HEK293 (cell line): ENCODE measurements at regions not wholly inside any gene's neighbourhood (a gene's known extent, or its start where the extent isn't known, plus 50 kb on each side); places are given as distances from the start of the nearest gene placed in this dataset.
"Not testable (repeated sequence)": the region's sequence is repeated elsewhere in the genome, so short reads cannot be mapped to it uniquely, and the experiment has no call there.

ENCODE experiments used
- CTCF ChIA-PET: fragments of 350-600 bp; formaldehyde crosslinking; extraction: SDS; loops from one replicate; lab custom pipeline; 2021; ENCODE audit warnings: antibody characterized with exemption; lab: Yijun Ruan, JAX
- POLR2A ChIA-PET: fragments of 300-600 bp; formaldehyde crosslinking; extraction: SDS; loops from one replicate; lab custom pipeline; 2020; ENCODE audit warnings: antibody characterized with exemption, inconsistent platforms; lab: Yijun Ruan, JAX
- H3K27ac ChIP-seq: fragments of 200-500 bp; sonication (Bioruptor generic); 2 replicates; pipeline ENCODE4 v1.5.1; 2014; ENCODE audit warnings: low read depth, low read length, control low read depth, inconsistent platforms; ENCODE audit errors: extremely low read depth
- H3K36me3 ChIP-seq, 2 experiments: fragments of 200-500 bp in 1 of 2; sonication (Bioruptor generic) in 1 of 2; 1 replicate in 1 of 2; 2 replicates in 1 of 2; pipeline ENCODE4 v1.5.1; 2014 to 2017; ENCODE audit warnings: inconsistent platforms in 2 of 2, low read length in 2 of 2; ENCODE audit not compliant: control insufficient read depth in 2 of 2, insufficient read depth in 1 of 2
- H3K4me1 ChIP-seq: fragments of 200-500 bp; sonication (Bioruptor generic); 2 replicates; pipeline ENCODE4 v1.5.1; 2014; ENCODE audit warnings: mild to moderate bottlenecking, low read length, inconsistent platforms; ENCODE audit not compliant: control insufficient read depth, insufficient read depth
- H3K4me3 ChIP-seq: 2 replicates; pipeline ENCODE4 v1.5.1; 2011; ENCODE audit warnings: low read depth, mild to moderate bottlenecking, control low read depth, low read length, moderate library complexity
- H3K9me3 ChIP-seq: fragments of 200-500 bp; sonication (Bioruptor generic); 2 replicates; pipeline ENCODE4 v1.5.1; 2014; ENCODE audit warnings: low read depth, low read length, inconsistent platforms; ENCODE audit not compliant: control insufficient read depth, insufficient read depth
- BCL11B ChIP-seq: fragments of 450-650 bp; formaldehyde crosslinking; IDR thresholded peaks from 2 replicates; pipeline ENCODE4 v1.5.1; 2016; ENCODE audit warnings: low read depth, missing biosample characterization, missing genetic modification characterization
- IKZF3 ChIP-seq: fragments of 450-650 bp; IDR thresholded peaks from 2 replicates; pipeline ENCODE4 v1.5.0; 2018; ENCODE audit warnings: missing biosample characterization, mild to moderate bottlenecking, missing genetic modification characterization, moderate library complexity
- KLF9 ChIP-seq: fragments of 450-650 bp; formaldehyde crosslinking; IDR thresholded peaks from 2 replicates; pipeline ENCODE4 v1.5.1; 2016; ENCODE audit warnings: missing biosample characterization, missing genetic modification characterization, low read depth
- REPIN1 ChIP-seq: fragments of 450-650 bp; formaldehyde crosslinking; IDR thresholded peaks from 2 replicates; pipeline ENCODE4 v1.5.1; 2017; ENCODE audit warnings: missing biosample characterization, missing genetic modification characterization, low read depth
- SALL2 ChIP-seq: fragments of 450-650 bp; formaldehyde crosslinking; IDR thresholded peaks from 2 replicates; pipeline ENCODE4 v1.5.0; 2017; ENCODE audit warnings: missing biosample characterization, mild to moderate bottlenecking, missing genetic modification characterization, borderline replicate concordance
- SCRT2 ChIP-seq: fragments of 450-650 bp; formaldehyde crosslinking; IDR thresholded peaks from 2 replicates; pipeline ENCODE4 v1.5.1; 2016; ENCODE audit warnings: missing biosample characterization, missing genetic modification characterization
- SETDB1 ChIP-seq: IDR thresholded peaks from one replicate; pipeline ENCODE4 v1.6.1; 2017; ENCODE audit warnings: mild to moderate bottlenecking, low read length, moderate library complexity, mixed read lengths; ENCODE audit not compliant: insufficient read length
- ZNF121 ChIP-seq: fragments of 450-650 bp; formaldehyde crosslinking; IDR thresholded peaks from 2 replicates; pipeline ENCODE4 v1.5.1; 2016; ENCODE audit warnings: missing biosample characterization, missing genetic modification characterization
- ZNF146 ChIP-seq: fragments of 450-650 bp; formaldehyde crosslinking; IDR thresholded peaks from 2 replicates; pipeline ENCODE4 v1.5.1; 2016; ENCODE audit warnings: missing biosample characterization, missing genetic modification characterization
- ZNF174 ChIP-seq: fragments of 450-650 bp; formaldehyde crosslinking; IDR thresholded peaks from 2 replicates; pipeline ENCODE4 v1.5.0; 2017; ENCODE audit warnings: missing biosample characterization, mild to moderate bottlenecking, missing genetic modification characterization
- ZNF202 ChIP-seq: fragments of 450-650 bp; formaldehyde crosslinking; IDR thresholded peaks from 2 replicates; pipeline ENCODE4 v1.5.1; 2016; ENCODE audit warnings: missing biosample characterization, missing genetic modification characterization, borderline replicate concordance
- ZNF211 ChIP-seq: fragments of 450-650 bp; formaldehyde crosslinking; IDR thresholded peaks from 2 replicates; pipeline ENCODE4 v1.5.1; 2016; ENCODE audit warnings: low read depth, missing biosample characterization, missing genetic modification characterization
- ZNF23 ChIP-seq: fragments of 450-650 bp; formaldehyde crosslinking; IDR thresholded peaks from 2 replicates; pipeline ENCODE4 v1.5.1; 2016; ENCODE audit warnings: missing biosample characterization, missing genetic modification characterization, borderline replicate concordance
- ZNF266 ChIP-seq: fragments of 450-650 bp; formaldehyde crosslinking; IDR thresholded peaks from 2 replicates; pipeline ENCODE4 v1.5.1; 2016; ENCODE audit warnings: missing biosample characterization, missing genetic modification characterization, low read depth
- ZNF366 ChIP-seq: fragments of 450-650 bp; formaldehyde crosslinking; conservative IDR thresholded peaks from 2 replicates; pipeline ENCODE4 v1.5.1; 2016; ENCODE audit warnings: missing biosample characterization, missing genetic modification characterization
- ZNF37A ChIP-seq: fragments of 450-650 bp; IDR thresholded peaks from 2 replicates; pipeline ENCODE4 v1.5.1; 2018; ENCODE audit warnings: missing biosample characterization, missing genetic modification characterization
- ZNF514 ChIP-seq: fragments of 450-650 bp; formaldehyde crosslinking; IDR thresholded peaks from 2 replicates; pipeline ENCODE4 v1.5.1; 2016; ENCODE audit warnings: missing biosample characterization, missing genetic modification characterization
- ZNF530 ChIP-seq: fragments of 450-650 bp; formaldehyde crosslinking; IDR thresholded peaks from 2 replicates; pipeline ENCODE4 v1.5.1; 2016; ENCODE audit warnings: low read depth, missing biosample characterization, missing genetic modification characterization
- ZNF555 ChIP-seq: fragments of 450-650 bp; formaldehyde crosslinking; conservative IDR thresholded peaks from 2 replicates; pipeline ENCODE4 v1.5.1; 2017; ENCODE audit warnings: missing biosample characterization, mild to moderate bottlenecking, missing genetic modification characterization, inconsistent platforms
- ZNF560 ChIP-seq: fragments of 450-650 bp; formaldehyde crosslinking; IDR thresholded peaks from 2 replicates; pipeline ENCODE4 v1.5.1; 2017; ENCODE audit warnings: missing biosample characterization, missing genetic modification characterization, borderline replicate concordance
- ZNF571 ChIP-seq: fragments of 450-650 bp; formaldehyde crosslinking; IDR thresholded peaks from 2 replicates; pipeline ENCODE4 v1.5.0; 2017; ENCODE audit warnings: missing biosample characterization, missing genetic modification characterization
- ZNF596 ChIP-seq: fragments of 450-650 bp; IDR thresholded peaks from 2 replicates; pipeline ENCODE4 v1.5.0; 2018; ENCODE audit warnings: missing biosample characterization, mild to moderate bottlenecking, missing genetic modification characterization, moderate library complexity
- ZNF664 ChIP-seq: fragments of 450-650 bp; formaldehyde crosslinking; IDR thresholded peaks from 2 replicates; pipeline ENCODE4 v1.5.1; 2016; ENCODE audit warnings: missing biosample characterization, missing genetic modification characterization
- ZNF768 ChIP-seq: fragments of 450-650 bp; formaldehyde crosslinking; IDR thresholded peaks from 2 replicates; pipeline ENCODE4 v1.5.1; 2018; ENCODE audit warnings: missing biosample characterization, mild to moderate bottlenecking, missing genetic modification characterization
- ZNF792 ChIP-seq: fragments of 450-650 bp; formaldehyde crosslinking; IDR thresholded peaks from 2 replicates; pipeline ENCODE4 v1.5.1; 2016; ENCODE audit warnings: missing biosample characterization, missing genetic modification characterization
- TF ChIP-seq, protein P1 (sequence below): fragments of 450-650 bp; formaldehyde crosslinking; IDR thresholded peaks from 2 replicates; pipeline ENCODE4 v1.5.1; 2016; ENCODE audit warnings: missing biosample characterization, missing genetic modification characterization
- TF ChIP-seq, protein P2 (sequence below): fragments of 450-650 bp; formaldehyde crosslinking; IDR thresholded peaks from 2 replicates; pipeline ENCODE4 v1.5.1; 2016; ENCODE audit warnings: missing biosample characterization, missing genetic modification characterization
- TF ChIP-seq, protein P3 (sequence below): fragments of 450-650 bp; formaldehyde crosslinking; IDR thresholded peaks from 2 replicates; pipeline ENCODE4 v1.5.1; 2017; ENCODE audit warnings: missing biosample characterization, missing genetic modification characterization
- TF ChIP-seq, protein P4 (sequence below): fragments of 450-650 bp; formaldehyde crosslinking; IDR thresholded peaks from 2 replicates; pipeline ENCODE4 v1.5.1; 2016; ENCODE audit warnings: missing biosample characterization, missing genetic modification characterization

DNA sequence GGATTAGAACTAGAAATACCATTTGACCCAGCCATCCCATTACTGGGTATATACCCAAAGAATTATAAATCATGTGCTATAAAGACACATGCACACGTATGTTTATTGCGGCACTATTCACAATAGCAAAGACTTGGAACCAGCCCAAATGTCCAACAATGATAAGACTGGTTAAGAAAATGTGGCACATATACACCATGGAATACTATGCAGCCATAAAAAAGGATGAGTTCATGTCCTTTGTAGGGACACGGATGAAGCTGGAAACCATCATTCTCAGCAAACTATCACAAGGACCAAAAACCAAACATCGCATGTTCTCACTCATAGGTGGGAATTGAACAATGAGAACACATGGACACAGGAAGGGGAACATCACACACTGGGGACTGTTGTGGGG, 63.3 kb upstream of the NIPBL start:
- POLR2A ChIA-PET, H3K4me1 ChIP-seq, H3K36me3 ChIP-seq, CTCF ChIA-PET, H3K4me3 ChIP-seq, H3K9me3 ChIP-seq, H3K27ac ChIP-seq: not testable (repeated sequence)
- TF ChIP-seq, protein P1, sequence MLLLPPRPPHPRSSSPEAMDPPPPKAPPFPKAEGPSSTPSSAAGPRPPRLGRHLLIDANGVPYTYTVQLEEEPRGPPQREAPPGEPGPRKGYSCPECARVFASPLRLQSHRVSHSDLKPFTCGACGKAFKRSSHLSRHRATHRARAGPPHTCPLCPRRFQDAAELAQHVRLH = 0 out of 2 replicates have a peak, but pooled peaks have one; percentile 23
- peak; percentile 96 for TF ChIP-seq ZNF146 (tag by site-specific recombination)
- TF ChIP-seq, protein P2, sequence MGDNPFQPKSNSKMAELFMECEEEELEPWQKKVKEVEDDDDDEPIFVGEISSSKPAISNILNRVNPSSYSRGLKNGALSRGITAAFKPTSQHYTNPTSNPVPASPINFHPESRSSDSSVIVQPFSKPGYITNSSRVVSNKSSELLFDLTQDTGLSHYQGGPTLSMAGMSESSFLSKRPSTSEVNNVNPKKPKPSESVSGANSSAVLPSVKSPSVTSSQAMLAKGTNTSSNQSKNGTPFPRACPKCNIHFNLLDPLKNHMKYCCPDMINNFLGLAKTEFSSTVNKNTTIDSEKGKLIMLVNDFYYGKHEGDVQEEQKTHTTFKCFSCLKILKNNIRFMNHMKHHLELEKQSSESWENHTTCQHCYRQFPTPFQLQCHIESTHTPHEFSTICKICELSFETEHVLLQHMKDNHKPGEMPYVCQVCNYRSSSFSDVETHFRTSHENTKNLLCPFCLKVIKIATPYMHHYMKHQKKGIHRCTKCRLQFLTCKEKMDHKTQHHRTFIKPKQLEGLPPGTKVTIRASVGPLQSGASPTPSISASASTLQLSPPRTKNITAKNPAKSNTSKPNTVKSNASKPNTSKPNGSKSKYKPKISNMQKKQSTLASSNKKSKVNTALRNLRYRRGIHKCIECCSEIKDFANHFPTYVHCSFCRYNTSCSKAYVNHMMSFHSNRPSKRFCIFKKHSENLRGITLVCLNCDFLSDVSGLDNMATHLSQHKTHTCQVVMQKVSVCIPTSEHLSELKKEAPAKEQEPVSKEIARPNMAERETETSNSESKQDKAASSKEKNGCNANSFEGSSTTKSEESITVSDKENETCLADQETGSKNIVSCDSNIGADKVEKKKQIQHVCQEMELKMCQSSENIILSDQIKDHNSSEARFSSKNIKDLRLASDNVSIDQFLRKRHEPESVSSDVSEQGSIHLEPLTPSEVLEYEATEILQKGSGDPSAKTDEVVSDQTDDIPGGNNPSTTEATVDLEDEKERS = 0 out of 2 replicates have a peak, but pooled peaks have one; percentile 31
- TF ChIP-seq, all 188 proteins: peak for 3; not testable (repeated sequence) for 185

DNA sequence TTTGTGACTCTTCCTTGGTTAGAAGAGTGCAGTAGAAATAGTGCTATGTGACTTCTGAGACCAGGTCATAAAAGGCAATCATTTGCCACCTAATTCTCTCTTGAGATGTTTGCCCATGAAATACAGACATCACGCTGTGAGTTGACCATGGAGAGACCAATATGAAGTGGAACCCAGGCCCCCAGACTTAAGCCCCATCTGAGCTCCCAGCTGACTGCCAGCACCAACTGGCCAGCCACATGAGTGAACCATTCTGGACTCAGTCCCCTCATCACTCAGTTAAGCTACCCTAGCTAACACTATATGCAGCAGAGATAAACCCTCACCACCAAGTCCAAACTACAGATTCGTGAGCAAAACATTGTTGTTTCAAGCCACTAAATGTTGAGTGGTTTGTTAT, 60.7 kb upstream of the NIPBL start:
- ChIA-PET CTCF (interaction anchor here (0.6 kb wide), 1 partner anchor 907 kb away, joined by 3 read pairs; no protein-coding TSS in a partner anchor), POLR2A (no interaction called here)
- no peak for TF ChIP-seq ZNF366 (tag by site-specific recombination)
- no peak for TF ChIP-seq ZNF530
- TF ChIP-seq, protein P3, sequence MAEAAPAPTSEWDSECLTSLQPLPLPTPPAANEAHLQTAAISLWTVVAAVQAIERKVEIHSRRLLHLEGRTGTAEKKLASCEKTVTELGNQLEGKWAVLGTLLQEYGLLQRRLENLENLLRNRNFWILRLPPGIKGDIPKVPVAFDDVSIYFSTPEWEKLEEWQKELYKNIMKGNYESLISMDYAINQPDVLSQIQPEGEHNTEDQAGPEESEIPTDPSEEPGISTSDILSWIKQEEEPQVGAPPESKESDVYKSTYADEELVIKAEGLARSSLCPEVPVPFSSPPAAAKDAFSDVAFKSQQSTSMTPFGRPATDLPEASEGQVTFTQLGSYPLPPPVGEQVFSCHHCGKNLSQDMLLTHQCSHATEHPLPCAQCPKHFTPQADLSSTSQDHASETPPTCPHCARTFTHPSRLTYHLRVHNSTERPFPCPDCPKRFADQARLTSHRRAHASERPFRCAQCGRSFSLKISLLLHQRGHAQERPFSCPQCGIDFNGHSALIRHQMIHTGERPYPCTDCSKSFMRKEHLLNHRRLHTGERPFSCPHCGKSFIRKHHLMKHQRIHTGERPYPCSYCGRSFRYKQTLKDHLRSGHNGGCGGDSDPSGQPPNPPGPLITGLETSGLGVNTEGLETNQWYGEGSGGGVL (tag by site-specific recombination) = no peak
- TF ChIP-seq ZNF514 (tag by site-specific recombination) = no peak
- TF ChIP-seq ZNF121 (tag by site-specific recombination) = no peak
- TF ChIP-seq ZNF560 (tag by site-specific recombination) = no peak
- no peak for TF ChIP-seq KLF9 (tag by site-specific recombination)
- TF ChIP-seq ZNF211 = no peak
- no peak for TF ChIP-seq ZNF23 (tag by site-specific recombination)
- TF ChIP-seq ZNF768 (tag by site-specific recombination) = no peak

DNA sequence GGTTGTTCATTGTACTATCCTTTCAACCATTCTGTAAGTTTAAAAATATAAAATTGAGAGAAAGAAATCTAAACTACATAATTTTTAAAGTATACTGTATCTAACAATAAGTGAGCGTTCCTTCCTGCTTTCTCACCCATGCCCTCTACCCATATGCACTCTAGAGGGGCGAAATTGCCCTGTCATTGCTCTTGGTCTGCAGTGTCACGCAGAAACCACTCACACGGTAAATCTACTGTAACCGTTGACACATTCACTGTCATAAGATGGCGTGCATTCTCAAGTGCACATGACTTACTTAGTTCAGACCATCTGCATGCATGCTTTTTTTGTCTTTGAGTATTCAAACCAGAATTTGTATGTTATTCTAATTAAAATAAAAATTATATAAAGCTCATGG, 55.7 kb upstream of the NIPBL start:
- no peak overlapping the region for H3K4me3 ChIP-seq
- CTCF ChIA-PET = no interaction called here
- POLR2A ChIA-PET = no interaction called here
- no peaks in the 10 kb centered on the region; the same call in 1 of the 2 replicates for H3K4me1 ChIP-seq
- H3K36me3 ChIP-seq = no peaks in the 10 kb centered on the region
- no peak overlapping the region for H3K27ac ChIP-seq
- H3K9me3 ChIP-seq = no peaks in the 10 kb centered on the region
- TF ChIP-seq ZNF174 (tag by site-specific recombination) = no peak
- no peak for TF ChIP-seq ZNF596
- TF ChIP-seq SALL2 (tag by site-specific recombination) = no peak
- no peak for TF ChIP-seq ZNF37A (tag by site-specific recombination)
- no peak for TF ChIP-seq IKZF3 (tag by site-specific recombination)
- no peak for TF ChIP-seq ZNF266
- no peak for TF ChIP-seq ZNF792 (tag by site-specific recombination)
- TF ChIP-seq ZNF571 = no peak
- TF ChIP-seq ZNF202 (tag by site-specific recombination) = no peak
- TF ChIP-seq SCRT2 (tag by site-specific recombination) = no peak
- TF ChIP-seq ZNF555 = no peak
- no peak for TF ChIP-seq SETDB1
- TF ChIP-seq, protein P4, sequence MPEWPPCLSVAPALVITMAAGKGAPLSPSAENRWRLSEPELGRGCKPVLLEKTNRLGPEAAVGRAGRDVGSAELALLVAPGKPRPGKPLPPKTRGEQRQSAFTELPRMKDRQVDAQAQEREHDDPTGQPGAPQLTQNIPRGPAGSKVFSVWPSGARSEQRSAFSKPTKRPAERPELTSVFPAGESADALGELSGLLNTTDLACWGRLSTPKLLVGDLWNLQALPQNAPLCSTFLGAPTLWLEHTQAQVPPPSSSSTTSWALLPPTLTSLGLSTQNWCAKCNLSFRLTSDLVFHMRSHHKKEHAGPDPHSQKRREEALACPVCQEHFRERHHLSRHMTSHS = no peak
- no peak for TF ChIP-seq REPIN1 (tag by site-specific recombination)
- TF ChIP-seq BCL11B (tag by site-specific recombination) = no peak
- no peak for TF ChIP-seq ZNF664 (tag by site-specific recombination)

More for the DNA sequence above, 60.7 kb upstream of the NIPBL start:
- H3K4me3 ChIP-seq = no peak overlapping the region
- no peak overlapping the region for H3K27ac ChIP-seq
- no peaks in the 10 kb centered on the region for H3K4me1 ChIP-seq
- H3K9me3 ChIP-seq = no peaks in the 10 kb centered on the region
- no peaks in the 10 kb centered on the region for H3K36me3 ChIP-seq
